Breast epithelium (tissue), 4 donors: ENCODE measurements at regions not wholly inside any gene's neighbourhood (a gene's known extent, or its start where the extent isn't known, plus 50 kb on each side); places are given as distances from the start of the nearest gene placed in this dataset.

ENCODE experiments used
- DNase-seq, 2 donors: peaks; one replicate each; pipeline ENCODE4 v3.0.0-alpha.2; 2019; ENCODE audit warnings: low spot score in 2 of 2
- H3K27ac ChIP-seq, 2 donors: fragments of 200-600 bp; sonication (generic) in 1 of 2; one replicate each; pipeline ENCODE4 v1.5.1; 2016 to 2019; ENCODE audit warnings: mild to moderate bottlenecking in 1 of 2
- H3K27me3 ChIP-seq, 2 donors: fragments of 200-600 bp; sonication (generic) in 1 of 2; one replicate each; pipeline versions ENCODE4 v1.5.1 to v1.6.0; 2017 to 2019; ENCODE audit warnings: control low read depth in 1 of 2, mild to moderate bottlenecking in 1 of 2
- H3K36me3 ChIP-seq: fragments of 200-600 bp; one replicate; pipeline ENCODE4 v1.5.1; 2019
- H3K4me1 ChIP-seq, 2 donors: fragments of 200-600 bp; sonication (generic); one replicate each; pipeline ENCODE4 v1.5.1; 2016 to 2019; ENCODE audit warnings: control low read depth in 1 of 2
- H3K4me3 ChIP-seq, 3 donors: fragments of 200-600 bp; sonication (generic); 1 replicate in 2 of 3; 2 replicates in 1 of 3; pipeline ENCODE4 v1.5.1; 2016 to 2019; ENCODE audit warnings: mild to moderate bottlenecking in 3 of 3, moderate library complexity in 2 of 3
- H3K9me3 ChIP-seq, 2 donors: fragments of 200-600 bp; sonication (generic) in 1 of 2; one replicate each; pipeline ENCODE4 v1.5.1; 2016 to 2019; ENCODE audit warnings: control low read depth in 1 of 2
- CTCF ChIP-seq, 3 donors: fragments of 450-650 bp; IDR thresholded peaks; one replicate each; pipeline ENCODE4 v1.5.1; 2016 to 2017; ENCODE audit warnings: antibody characterized with exemption in 3 of 3, mild to moderate bottlenecking in 3 of 3, moderate library complexity in 3 of 3
- POLR2A ChIP-seq: fragments of 450-650 bp; IDR thresholded peaks from one replicate; pipeline ENCODE4 v1.6.1; 2016; ENCODE audit warnings: antibody characterized with exemption, mild to moderate bottlenecking, moderate library complexity
- POLR2AphosphoS5 ChIP-seq, 3 donors: sonication (generic); formaldehyde crosslinking; IDR thresholded peaks; one replicate each; pipeline ENCODE4 v1.6.1; 2017; ENCODE audit warnings: antibody characterized with exemption in 3 of 3
- intact Hi-C: fragments of 100-400 bp; cut with DNase I; formaldehyde crosslinking; loops from one replicate; pipeline ENCODE4 v1.15.1; 2023; ENCODE audit warnings: low total_unique reads

GRCh38 chr5:145511351-145511750, 323.8 kb downstream of the PRELID2 start:
- Histone ChIP-seq H3K4me1 (no peaks in the 10 kb centered on the region), H3K9me3 (peaks cover 0 to under 1% of the 10 kb centered on the region in 2 donors), H3K4me3 (no peak overlapping the region), H3K27ac (no peak overlapping the region), H3K27me3 (no peaks in the 10 kb centered on the region), H3K36me3 (no peaks in the 10 kb centered on the region)
- DNase-seq = no peak
- intact Hi-C loops = loop anchor here (10.0 kb wide), 1 partner anchor 163 kb away; no protein-coding TSS in a partner anchor
- no peak for TF ChIP-seq POLR2A
- TF ChIP-seq CTCF (IDR thresholded peaks at IDR 0.05) = no peak
- TF ChIP-seq POLR2AphosphoS5 (IDR thresholded peaks at IDR 0.05) = no peak

DNA sequence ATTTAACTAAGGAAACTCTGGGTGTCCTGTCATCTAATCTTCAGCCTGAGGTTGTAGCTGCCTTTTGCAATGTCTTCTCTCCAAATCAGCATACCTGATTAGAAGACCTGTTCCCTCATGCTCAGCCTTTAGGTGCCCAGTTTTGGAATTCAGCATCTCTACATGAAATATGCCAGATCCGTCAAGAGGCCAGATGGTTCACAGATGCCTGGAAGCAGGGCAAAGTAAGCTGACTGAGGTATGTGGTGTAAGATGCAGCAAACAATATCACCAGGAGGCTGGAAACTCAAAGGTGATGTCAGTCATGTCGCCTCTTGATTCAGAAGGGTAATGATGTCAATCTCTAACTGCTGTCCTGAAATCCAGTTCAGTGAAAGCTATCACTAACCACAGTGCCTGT, 324.4 kb downstream of the PRELID2 start:
- no peak for TF ChIP-seq POLR2A
- no peak for TF ChIP-seq CTCF (IDR thresholded peaks at IDR 0.05)
- no peak for TF ChIP-seq POLR2AphosphoS5 (IDR thresholded peaks at IDR 0.05)
- Histone ChIP-seq H3K4me1 (no peaks in the 10 kb centered on the region), H3K27ac (no peak overlapping the region), H3K9me3 (no peaks in the 10 kb centered on the region), H3K36me3 (no peaks in the 10 kb centered on the region), H3K27me3 (no peaks in the 10 kb centered on the region), H3K4me3 (no peak overlapping the region)
- DNase-seq = no peak
- intact Hi-C loops = loop anchor here (10.0 kb wide), 1 partner anchor 164 kb away; no protein-coding TSS in a partner anchor

DNA sequence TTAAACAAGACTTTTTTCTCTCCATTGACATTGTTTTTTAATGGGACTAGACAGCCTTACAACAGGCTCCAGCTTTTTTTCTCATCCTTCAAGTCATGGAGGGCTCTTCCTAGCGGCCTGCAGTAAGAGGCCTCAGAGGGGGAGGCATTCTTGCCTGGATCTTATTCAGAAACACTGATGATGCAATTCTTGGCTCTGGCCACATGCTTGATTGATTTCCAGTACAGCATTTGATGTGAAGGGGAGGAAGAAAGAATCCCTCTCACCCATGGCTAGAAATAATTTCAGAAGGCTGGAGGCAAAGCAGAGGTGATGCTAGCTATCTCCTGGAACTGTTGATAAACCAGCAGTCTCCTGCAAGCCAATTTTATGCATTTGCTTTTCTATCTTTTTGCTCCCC, 324.8 kb downstream of the PRELID2 start:
- H3K4me1 ChIP-seq = no peaks in the 10 kb centered on the region
- no peaks in the 10 kb centered on the region for H3K36me3 ChIP-seq
- no peak for TF ChIP-seq POLR2AphosphoS5 (IDR thresholded peaks at IDR 0.05)
- TF ChIP-seq POLR2A = no peak
- no peak for TF ChIP-seq CTCF (IDR thresholded peaks at IDR 0.05)
- no peaks in the 10 kb centered on the region for H3K27me3 ChIP-seq
- intact Hi-C loops = loop anchor here (10.0 kb wide), 1 partner anchor 164 kb away; no protein-coding TSS in a partner anchor
- no peaks in the 10 kb centered on the region for H3K9me3 ChIP-seq
- H3K27ac ChIP-seq = no peak overlapping the region
- no peak for DNase-seq
- H3K4me3 ChIP-seq = no peak overlapping the region

DNA sequence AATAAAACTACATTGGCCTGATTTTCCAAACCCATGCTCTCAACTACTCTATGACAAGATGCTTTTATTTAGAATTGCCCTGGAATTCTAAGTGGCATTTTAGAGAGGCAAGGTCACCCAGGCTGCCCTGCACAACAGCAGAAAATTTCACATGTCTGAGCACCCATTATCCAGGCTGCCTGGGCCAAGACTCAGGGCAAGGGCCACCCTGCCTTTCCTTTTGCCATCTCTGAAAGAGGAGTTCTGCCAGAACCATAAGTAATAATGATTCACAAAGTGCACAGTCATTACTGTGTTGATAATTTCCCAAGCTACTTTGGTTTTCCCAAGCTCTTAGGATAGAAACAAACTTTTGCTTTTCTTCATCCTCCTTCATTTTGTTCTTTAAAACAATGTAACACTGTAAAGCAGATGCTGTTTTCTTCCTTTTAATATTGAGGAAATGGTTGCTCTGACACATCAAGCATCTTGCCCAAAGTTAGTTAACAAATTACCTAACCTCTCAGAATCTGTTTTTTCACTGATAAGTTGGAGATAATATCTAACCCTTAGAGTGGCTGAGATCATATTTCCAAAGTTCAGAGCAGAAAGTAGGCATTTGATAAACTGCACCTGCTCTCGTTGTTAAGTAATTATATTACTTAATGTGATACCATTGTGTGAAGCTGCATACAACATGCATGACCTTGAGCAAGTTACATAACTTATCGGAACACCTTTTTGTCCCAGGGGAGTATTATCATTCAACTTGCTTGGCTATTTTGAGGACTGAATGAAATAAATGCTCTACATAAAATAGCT, 325.6 kb downstream of the PRELID2 start:
- no peaks in the 10 kb centered on the region for H3K27me3 ChIP-seq
- intact Hi-C loops = loop anchor here (10.0 kb wide), 1 partner anchor 165 kb away; no protein-coding TSS in a partner anchor
- no peak overlapping the region for H3K4me3 ChIP-seq
- no peak overlapping the region for H3K27ac ChIP-seq
- DNase-seq = no peak
- no peak for TF ChIP-seq POLR2A
- TF ChIP-seq CTCF (IDR thresholded peaks at IDR 0.05) = no peak
- TF ChIP-seq POLR2AphosphoS5 (IDR thresholded peaks at IDR 0.05) = no peak
- H3K36me3 ChIP-seq = no peaks in the 10 kb centered on the region
- H3K4me1 ChIP-seq = no peaks in the 10 kb centered on the region
- H3K9me3 ChIP-seq = no peaks in the 10 kb centered on the region

DNA sequence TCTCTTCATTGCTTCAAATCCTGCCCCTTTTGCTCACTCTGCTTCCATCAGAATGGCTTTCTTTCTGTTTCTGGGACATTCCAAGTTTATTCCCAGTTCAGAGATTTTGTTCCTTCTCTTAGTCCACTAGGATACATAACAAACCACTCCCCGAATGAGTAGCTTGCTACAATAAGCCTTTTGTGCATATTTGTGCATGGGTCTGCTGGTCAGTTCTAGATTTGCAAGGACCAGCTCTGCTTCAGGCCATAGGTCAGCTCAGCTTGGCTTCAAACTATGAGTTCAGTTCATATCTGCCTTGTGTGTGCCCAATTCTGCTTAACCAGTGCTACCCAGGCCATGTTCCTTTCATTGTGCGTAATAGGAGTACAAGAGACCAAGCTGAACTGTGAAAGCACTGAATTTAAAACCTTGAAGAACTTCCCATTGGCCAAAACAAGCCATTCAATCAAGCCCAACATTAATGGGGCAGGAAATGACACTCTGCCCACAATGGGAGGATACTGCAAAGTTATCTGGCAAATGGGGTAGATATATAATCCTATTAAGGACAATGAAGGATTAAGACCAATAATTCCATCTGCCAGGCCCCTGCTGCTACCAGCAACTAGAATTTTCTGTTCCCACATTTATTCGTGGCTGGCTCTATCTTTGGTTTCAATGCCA, 328.8 kb downstream of the PRELID2 start:
- no peak for DNase-seq
- Histone ChIP-seq H3K4me1 (no peaks in the 10 kb centered on the region), H3K27ac (no peak overlapping the region), H3K9me3 (no peaks in the 10 kb centered on the region), H3K36me3 (no peaks in the 10 kb centered on the region), H3K27me3 (no peaks in the 10 kb centered on the region), H3K4me3 (no peak overlapping the region)
- intact Hi-C loops = no loop called here
- TF ChIP-seq CTCF (IDR thresholded peaks at IDR 0.05) = no peak
- no peak for TF ChIP-seq POLR2AphosphoS5 (IDR thresholded peaks at IDR 0.05)
- no peak for TF ChIP-seq POLR2A
